ENCODE measurements at regions not wholly inside any gene's neighbourhood (a gene's known extent, or its start where the extent isn't known, plus 50 kb on each side); places are given as distances from the start of the nearest gene placed in this dataset.

DNA sequence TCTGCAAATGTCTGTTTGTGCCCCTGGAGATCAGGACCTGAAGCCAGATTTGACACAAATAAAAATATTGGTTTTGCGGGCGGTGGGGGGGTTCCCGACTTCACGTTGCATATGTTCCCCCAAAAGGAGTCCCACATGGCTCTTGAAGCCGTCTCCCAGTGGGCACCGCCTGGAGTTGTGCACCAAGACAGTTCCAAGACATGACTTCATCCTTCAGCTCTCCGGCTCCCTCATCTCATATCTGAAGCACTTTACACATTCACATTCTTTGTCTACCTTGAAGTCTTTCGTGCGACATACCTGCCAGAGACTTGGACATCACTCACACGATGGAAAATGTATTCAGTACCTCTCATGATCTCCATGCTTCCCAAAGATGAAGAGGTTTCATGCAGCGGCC, 362.8 kb upstream of the FOXK1 start:
- H3K27me3 ChIP-seq (ENCODE audit: control insufficient read depth, low read length) = no peaks in the 10 kb centered on the region
- no peak overlapping the region for H3K4me3 ChIP-seq (ENCODE audit: low read length)
- H3K27ac ChIP-seq (ENCODE audit: low read depth, low read length) = no peak overlapping the region
- no peaks in the 10 kb centered on the region for H3K9me2 ChIP-seq (replicated peaks; ENCODE audit: control insufficient read depth, low read length)
- no peak overlapping the region for H3K4me2 ChIP-seq (ENCODE audit: low read length)
- TF ChIP-seq, protein P1, sequence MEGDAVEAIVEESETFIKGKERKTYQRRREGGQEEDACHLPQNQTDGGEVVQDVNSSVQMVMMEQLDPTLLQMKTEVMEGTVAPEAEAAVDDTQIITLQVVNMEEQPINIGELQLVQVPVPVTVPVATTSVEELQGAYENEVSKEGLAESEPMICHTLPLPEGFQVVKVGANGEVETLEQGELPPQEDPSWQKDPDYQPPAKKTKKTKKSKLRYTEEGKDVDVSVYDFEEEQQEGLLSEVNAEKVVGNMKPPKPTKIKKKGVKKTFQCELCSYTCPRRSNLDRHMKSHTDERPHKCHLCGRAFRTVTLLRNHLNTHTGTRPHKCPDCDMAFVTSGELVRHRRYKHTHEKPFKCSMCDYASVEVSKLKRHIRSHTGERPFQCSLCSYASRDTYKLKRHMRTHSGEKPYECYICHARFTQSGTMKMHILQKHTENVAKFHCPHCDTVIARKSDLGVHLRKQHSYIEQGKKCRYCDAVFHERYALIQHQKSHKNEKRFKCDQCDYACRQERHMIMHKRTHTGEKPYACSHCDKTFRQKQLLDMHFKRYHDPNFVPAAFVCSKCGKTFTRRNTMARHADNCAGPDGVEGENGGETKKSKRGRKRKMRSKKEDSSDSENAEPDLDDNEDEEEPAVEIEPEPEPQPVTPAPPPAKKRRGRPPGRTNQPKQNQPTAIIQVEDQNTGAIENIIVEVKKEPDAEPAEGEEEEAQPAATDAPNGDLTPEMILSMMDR (IDR thresholded peaks at IDR 0.05; ENCODE audit: low read depth, low read length, poor library complexity, severe bottlenecking) = no peak
- TF ChIP-seq EZH2phosphoT487 (IDR thresholded peaks at IDR 0.05; ENCODE audit: borderline replicate concordance, low read length) = no peak
- no peaks in the 10 kb centered on the region for H3K4me1 ChIP-seq (ENCODE audit: control insufficient read depth, low read length)
- no peaks in the 10 kb centered on the region for H4K20me1 ChIP-seq (ENCODE audit: control insufficient read depth, insufficient read depth, low read depth, low read length)
- H3K9me3 ChIP-seq (ENCODE audit: control insufficient read depth, insufficient read depth, low read length) = peaks cover 3% of the 10 kb centered on the region; the same call in 1 of the 2 replicates
- H3K79me2 ChIP-seq (ENCODE audit: control insufficient read depth, low read length) = no peaks in the 10 kb centered on the region
- H3K36me3 ChIP-seq (ENCODE audit: control insufficient read depth, low read length) = no peaks in the 10 kb centered on the region
- no peaks in the 10 kb centered on the region for H3F3A ChIP-seq (ENCODE audit: control insufficient read depth, insufficient read depth)

DNA sequence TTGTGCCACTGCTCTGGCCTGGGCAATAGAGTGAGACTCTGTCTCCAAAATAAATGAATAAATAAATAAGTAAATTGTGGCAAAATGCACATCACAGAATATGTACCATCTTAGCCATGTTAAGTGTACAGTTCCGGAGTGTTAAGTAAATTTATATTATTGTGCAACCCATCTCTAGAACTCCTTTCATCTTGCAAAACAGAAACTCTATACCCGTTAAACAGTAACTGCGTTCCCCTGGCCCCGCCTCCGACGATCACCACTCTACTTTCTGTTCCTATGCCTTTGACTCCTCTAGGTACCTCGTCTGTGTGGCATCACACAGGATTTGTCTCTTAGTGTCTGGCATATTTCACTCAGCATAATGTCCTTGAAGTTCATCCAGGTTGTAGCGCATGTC, 356.4 kb upstream of the FOXK1 start:
- H3F3A ChIP-seq (ENCODE audit: control insufficient read depth, insufficient read depth) = no peaks in the 10 kb centered on the region
- H3K4me3 ChIP-seq (ENCODE audit: low read length) = no peak overlapping the region
- no peaks in the 10 kb centered on the region for H3K79me2 ChIP-seq (ENCODE audit: control insufficient read depth, low read length)
- H3K27ac ChIP-seq (ENCODE audit: low read depth, low read length) = no peak overlapping the region
- H3K27me3 ChIP-seq (ENCODE audit: control insufficient read depth, low read length) = no peaks in the 10 kb centered on the region
- no peak overlapping the region for H3K4me2 ChIP-seq (ENCODE audit: low read length)
- H3K9me3 ChIP-seq (ENCODE audit: control insufficient read depth, insufficient read depth, low read length) = peaks cover 3% of the 10 kb centered on the region; the same call in 1 of the 2 replicates
- H3K36me3 ChIP-seq (ENCODE audit: control insufficient read depth, low read length) = no peaks in the 10 kb centered on the region
- H3K4me1 ChIP-seq (ENCODE audit: control insufficient read depth, low read length) = no peaks in the 10 kb centered on the region
- H4K20me1 ChIP-seq (ENCODE audit: control insufficient read depth, insufficient read depth, low read depth, low read length) = no peaks in the 10 kb centered on the region
- TF ChIP-seq, protein P1 (IDR thresholded peaks at IDR 0.05; ENCODE audit: low read depth, low read length, poor library complexity, severe bottlenecking) = no peak
- no peak for TF ChIP-seq EZH2phosphoT487 (IDR thresholded peaks at IDR 0.05; ENCODE audit: borderline replicate concordance, low read length)
- H3K9me2 ChIP-seq (replicated peaks; ENCODE audit: control insufficient read depth, low read length) = no peaks in the 10 kb centered on the region

DNA sequence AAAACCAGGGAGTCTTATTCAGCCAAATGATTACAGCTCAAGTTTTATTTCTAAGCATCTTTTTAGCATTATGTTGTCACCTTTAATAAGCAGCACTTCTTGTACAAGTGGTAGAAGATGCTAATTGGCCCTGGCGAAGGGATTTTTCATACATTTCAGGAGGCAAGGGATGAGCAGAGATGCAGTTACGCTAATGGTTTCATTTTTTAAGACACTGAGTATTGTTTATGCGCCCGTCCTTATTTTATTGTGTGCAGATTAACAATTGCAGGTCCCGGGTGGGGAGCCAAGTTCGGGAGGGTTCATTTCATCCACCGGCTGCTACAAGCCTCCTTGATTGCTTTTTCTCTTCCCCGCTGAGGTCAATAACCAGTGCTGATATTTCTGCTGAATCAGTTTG, 350.4 kb upstream of the FOXK1 start:
- Histone ChIP-seq H4K20me1 (ENCODE audit: control insufficient read depth, insufficient read depth, low read depth, low read length) (no peaks in the 10 kb centered on the region), H3K36me3 (ENCODE audit: control insufficient read depth, low read length) (no peaks in the 10 kb centered on the region), H3F3A (ENCODE audit: control insufficient read depth, insufficient read depth) (no peaks in the 10 kb centered on the region), H3K4me2 (ENCODE audit: low read length) (no peak overlapping the region), H3K9me3 (ENCODE audit: control insufficient read depth, insufficient read depth, low read length) (no peaks in the 10 kb centered on the region), H3K4me3 (ENCODE audit: low read length) (no peak overlapping the region), H3K27me3 (ENCODE audit: control insufficient read depth, low read length) (no peaks in the 10 kb centered on the region), H3K4me1 (ENCODE audit: control insufficient read depth, low read length) (no peaks in the 10 kb centered on the region), H3K9me2 (replicated peaks; ENCODE audit: control insufficient read depth, low read length) (no peaks in the 10 kb centered on the region), H3K79me2 (ENCODE audit: control insufficient read depth, low read length) (no peaks in the 10 kb centered on the region), H3K27ac (ENCODE audit: low read depth, low read length) (no peak overlapping the region)
- no peak for TF ChIP-seq EZH2phosphoT487 (IDR thresholded peaks at IDR 0.05; ENCODE audit: borderline replicate concordance, low read length)
- TF ChIP-seq, protein P1 (IDR thresholded peaks at IDR 0.05; ENCODE audit: low read depth, low read length, poor library complexity, severe bottlenecking) = no peak

DNA sequence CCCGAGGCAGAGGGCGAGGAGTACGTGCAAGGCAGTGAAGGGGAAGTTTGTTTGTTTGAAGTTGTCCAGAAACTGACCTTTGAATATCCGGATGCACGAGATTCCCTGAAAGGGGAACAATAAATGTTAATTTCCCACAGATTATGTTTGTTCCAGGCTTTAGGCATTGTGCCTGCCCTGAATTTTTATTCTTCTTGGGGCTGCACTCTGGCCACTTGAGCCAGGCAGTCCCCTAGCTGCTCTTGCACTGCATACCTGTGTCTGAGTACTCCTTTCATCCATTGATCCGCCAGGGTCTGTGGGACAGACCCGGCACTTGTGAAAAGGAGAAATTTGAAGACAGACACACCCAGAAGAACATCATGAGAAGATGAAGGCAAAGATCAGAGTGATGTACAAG, 343.5 kb upstream of the FOXK1 start:
- Histone ChIP-seq H3F3A (ENCODE audit: control insufficient read depth, insufficient read depth) (no peaks in the 10 kb centered on the region), H3K36me3 (ENCODE audit: control insufficient read depth, low read length) (no peaks in the 10 kb centered on the region), H3K27ac (ENCODE audit: low read depth, low read length) (no peak overlapping the region), H3K4me2 (ENCODE audit: low read length) (no peak overlapping the region), H3K27me3 (ENCODE audit: control insufficient read depth, low read length) (no peaks in the 10 kb centered on the region), H3K9me3 (ENCODE audit: control insufficient read depth, insufficient read depth, low read length) (peaks cover 5% of the 10 kb centered on the region), H4K20me1 (ENCODE audit: control insufficient read depth, insufficient read depth, low read depth, low read length) (no peaks in the 10 kb centered on the region), H3K79me2 (ENCODE audit: control insufficient read depth, low read length) (no peaks in the 10 kb centered on the region), H3K9me2 (replicated peaks; ENCODE audit: control insufficient read depth, low read length) (no peaks in the 10 kb centered on the region), H3K4me1 (ENCODE audit: control insufficient read depth, low read length) (no peaks in the 10 kb centered on the region), H3K4me3 (ENCODE audit: low read length) (no peak overlapping the region)
- TF ChIP-seq, protein P1 (IDR thresholded peaks at IDR 0.05; ENCODE audit: low read depth, low read length, poor library complexity, severe bottlenecking) = no peak
- no peak for TF ChIP-seq EZH2phosphoT487 (IDR thresholded peaks at IDR 0.05; ENCODE audit: borderline replicate concordance, low read length)

Measured in DOHH2 (cell line).